Uterus (tissue), 3 donors: ENCODE measurements at regions not wholly inside any gene's neighbourhood (a gene's known extent, or its start where the extent isn't known, plus 50 kb on each side); places are given as distances from the start of the nearest gene placed in this dataset.
A peak's percentile ranks its signal among the peaks of the same experiment; 100 is the strongest.

ENCODE experiments used
- DNase-seq, 2 donors: peaks; one replicate each; pipeline ENCODE4 v3.0.0-alpha.2; 2019 to 2020
- H3K27ac ChIP-seq, 2 donors: fragments of 200-600 bp; sonication (generic); 1 replicate in 1 of 2; 2 replicates in 1 of 2; pipeline ENCODE4 v1.5.1; 2016 to 2018
- H3K27me3 ChIP-seq, 2 donors: fragments of 200-600 bp; sonication (generic); one replicate each; pipeline ENCODE4 v1.5.1; 2018 to 2019; ENCODE audit warnings: control low read depth in 1 of 2
- H3K36me3 ChIP-seq, 2 donors: fragments of 200-600 bp; sonication (generic); one replicate each; pipeline ENCODE4 v1.5.1; 2019; ENCODE audit warnings: control low read depth in 1 of 2
- H3K4me1 ChIP-seq, 2 donors: fragments of 200-600 bp; sonication (generic); one replicate each; pipeline ENCODE4 v1.5.1; 2018 to 2019; ENCODE audit warnings: control low read depth in 1 of 2
- H3K4me3 ChIP-seq, 2 donors: fragments of 200-600 bp; sonication (generic); 1 replicate in 1 of 2; 2 replicates in 1 of 2; pipeline ENCODE4 v1.5.1; 2018 to 2019; ENCODE audit warnings: mild to moderate bottlenecking in 1 of 2
- H3K9me3 ChIP-seq, 2 donors: fragments of 200-600 bp; sonication (generic); one replicate each; pipeline ENCODE4 v1.5.1; 2019; ENCODE audit warnings: control low read depth in 1 of 2
- POLR2A ChIP-seq, 2 donors: fragments of 450-650 bp; IDR thresholded peaks; one replicate each; pipeline ENCODE4 v1.6.1; 2016; ENCODE audit warnings: antibody characterized with exemption in 2 of 2, mild to moderate bottlenecking in 1 of 2, moderate library complexity in 1 of 2
- intact Hi-C: fragments of 100-400 bp; cut with DNase I; formaldehyde crosslinking; loops from one replicate; pipeline ENCODE4 v1.15.1; 2023; ENCODE audit warnings: low total_unique reads
- TF ChIP-seq, protein P1 (sequence below), 4 experiments: fragments of 200-600 bp in 2 of 4; fragments of 450-650 bp in 2 of 4; sonication (generic) in 2 of 4; IDR thresholded peaks; one replicate each; pipeline ENCODE4 v1.5.1; 2016 to 2019; ENCODE audit warnings: antibody characterized with exemption in 4 of 4, mild to moderate bottlenecking in 2 of 4, moderate library complexity in 1 of 4
- donor health status: DM: yes; HTN: yes; CAD: no.

DNA sequence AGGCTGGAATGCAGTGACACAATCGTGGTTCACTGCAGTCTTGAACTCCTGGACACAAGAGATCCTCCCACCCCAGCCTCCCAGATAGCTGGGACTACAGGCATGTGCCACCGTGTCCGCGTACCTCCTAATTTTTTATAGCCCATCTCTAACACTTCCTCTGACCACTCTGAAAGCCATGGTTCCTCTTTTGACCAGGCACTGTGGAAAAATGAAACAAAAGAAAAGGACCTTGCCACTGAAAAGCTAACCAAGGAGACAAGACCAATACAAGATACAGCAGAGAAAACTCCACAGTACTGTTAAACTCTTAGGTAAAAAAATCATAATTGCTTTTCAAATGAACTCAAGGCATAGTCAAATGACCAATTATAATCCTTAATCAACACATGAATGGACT, 233.3 kb downstream of the NEDD1 start:
- intact Hi-C loops = no loop called here

DNA sequence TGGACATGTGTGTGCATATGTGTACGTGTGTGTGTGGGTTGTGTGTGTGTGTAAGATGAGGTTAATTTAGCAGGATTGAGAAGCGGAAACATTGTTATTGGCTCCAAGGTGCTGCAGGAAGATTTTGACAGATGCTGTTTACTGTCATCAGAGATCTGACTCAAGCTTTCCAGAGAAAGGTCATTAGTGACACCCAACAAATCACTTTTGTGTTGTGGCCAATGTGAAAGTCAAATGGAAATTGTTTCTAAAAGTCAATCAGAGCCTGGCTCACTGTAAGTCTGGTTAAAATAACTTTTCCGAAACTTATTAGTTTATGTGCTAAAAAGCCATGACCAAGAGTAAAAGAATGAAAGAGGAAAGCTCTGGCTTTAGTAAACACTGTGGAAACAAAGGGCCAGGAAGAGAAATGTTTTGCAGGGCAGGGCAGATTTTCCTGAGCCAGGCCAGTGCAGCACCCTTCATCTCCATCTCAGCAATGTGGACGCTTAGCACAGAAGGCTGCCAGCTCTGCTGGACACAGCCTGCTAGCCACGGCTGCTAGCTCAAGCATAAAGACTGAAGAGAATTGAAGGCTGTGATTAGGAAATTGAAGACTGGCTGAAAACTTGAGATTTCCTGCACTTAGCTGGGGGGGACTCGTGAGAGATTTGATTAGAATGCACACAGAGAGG, 235.8 kb downstream of the NEDD1 start:
- intact Hi-C loops = no loop called here

More for the DNA sequence above, 233.3 kb downstream of the NEDD1 start:
- H3K36me3 ChIP-seq = no peaks in the 10 kb centered on the region
- no peaks in the 10 kb centered on the region for H3K9me3 ChIP-seq
- no peak overlapping the region for H3K4me3 ChIP-seq
- no peak overlapping the region for H3K27ac ChIP-seq
- no peak for TF ChIP-seq POLR2A (IDR thresholded peaks at IDR 0.05)
- TF ChIP-seq, protein P1, sequence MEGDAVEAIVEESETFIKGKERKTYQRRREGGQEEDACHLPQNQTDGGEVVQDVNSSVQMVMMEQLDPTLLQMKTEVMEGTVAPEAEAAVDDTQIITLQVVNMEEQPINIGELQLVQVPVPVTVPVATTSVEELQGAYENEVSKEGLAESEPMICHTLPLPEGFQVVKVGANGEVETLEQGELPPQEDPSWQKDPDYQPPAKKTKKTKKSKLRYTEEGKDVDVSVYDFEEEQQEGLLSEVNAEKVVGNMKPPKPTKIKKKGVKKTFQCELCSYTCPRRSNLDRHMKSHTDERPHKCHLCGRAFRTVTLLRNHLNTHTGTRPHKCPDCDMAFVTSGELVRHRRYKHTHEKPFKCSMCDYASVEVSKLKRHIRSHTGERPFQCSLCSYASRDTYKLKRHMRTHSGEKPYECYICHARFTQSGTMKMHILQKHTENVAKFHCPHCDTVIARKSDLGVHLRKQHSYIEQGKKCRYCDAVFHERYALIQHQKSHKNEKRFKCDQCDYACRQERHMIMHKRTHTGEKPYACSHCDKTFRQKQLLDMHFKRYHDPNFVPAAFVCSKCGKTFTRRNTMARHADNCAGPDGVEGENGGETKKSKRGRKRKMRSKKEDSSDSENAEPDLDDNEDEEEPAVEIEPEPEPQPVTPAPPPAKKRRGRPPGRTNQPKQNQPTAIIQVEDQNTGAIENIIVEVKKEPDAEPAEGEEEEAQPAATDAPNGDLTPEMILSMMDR (IDR thresholded peaks at IDR 0.05) = no peak
- no peaks in the 10 kb centered on the region for H3K4me1 ChIP-seq
- no peak for DNase-seq
- H3K27me3 ChIP-seq = no peaks in the 10 kb centered on the region

DNA sequence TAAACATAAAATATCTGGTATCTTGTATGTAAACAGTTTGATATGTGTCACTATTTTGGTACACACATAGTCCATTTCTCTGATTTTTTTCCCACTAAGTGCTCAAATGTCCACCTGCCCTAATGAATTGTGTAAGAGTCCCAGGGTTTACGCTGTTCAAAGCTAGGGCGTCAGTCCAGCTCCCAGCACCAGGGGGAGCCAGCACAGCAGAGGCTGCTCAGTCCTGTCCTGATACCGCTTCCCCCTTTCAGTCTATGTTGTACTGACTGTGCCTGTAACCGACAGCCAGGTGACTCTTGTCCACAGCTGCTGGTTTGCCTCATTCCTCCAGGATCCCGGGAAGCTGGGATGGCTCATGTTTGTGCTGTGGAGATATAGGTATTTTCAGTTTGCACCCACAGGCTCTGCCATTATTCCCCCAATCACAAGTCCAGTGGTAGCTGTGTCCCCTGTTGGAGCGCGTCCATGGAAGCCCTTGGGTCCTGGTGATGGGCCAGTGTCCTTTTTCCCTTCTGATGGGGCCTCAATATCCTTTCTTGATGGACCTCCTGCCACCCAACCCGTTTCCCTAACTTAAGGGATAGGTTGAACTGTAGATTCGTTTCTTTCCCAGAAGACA, 242.0 kb downstream of the NEDD1 start:
- no peaks in the 10 kb centered on the region for H3K9me3 ChIP-seq
- DNase-seq = no peak
- H3K27ac ChIP-seq = no peak overlapping the region
- no peak overlapping the region for H3K4me3 ChIP-seq
- no peaks in the 10 kb centered on the region for H3K4me1 ChIP-seq
- no peaks in the 10 kb centered on the region for H3K27me3 ChIP-seq
- no peaks in the 10 kb centered on the region for H3K36me3 ChIP-seq
- intact Hi-C loops = no loop called here
- TF ChIP-seq, protein P1 (IDR thresholded peaks at IDR 0.05) = peak in 1 of 4 experiments; percentile 6
- TF ChIP-seq POLR2A (IDR thresholded peaks at IDR 0.05) = no peak

More for the DNA sequence above, 235.8 kb downstream of the NEDD1 start:
- no peak overlapping the region for H3K4me3 ChIP-seq
- no peaks in the 10 kb centered on the region for H3K9me3 ChIP-seq
- H3K27me3 ChIP-seq = no peaks in the 10 kb centered on the region
- TF ChIP-seq, protein P1 (IDR thresholded peaks at IDR 0.05) = no peak
- TF ChIP-seq POLR2A (IDR thresholded peaks at IDR 0.05) = no peak
- no peaks in the 10 kb centered on the region for H3K36me3 ChIP-seq
- no peak overlapping the region for H3K27ac ChIP-seq
- no peaks in the 10 kb centered on the region for H3K4me1 ChIP-seq
- no peak for DNase-seq

DNA sequence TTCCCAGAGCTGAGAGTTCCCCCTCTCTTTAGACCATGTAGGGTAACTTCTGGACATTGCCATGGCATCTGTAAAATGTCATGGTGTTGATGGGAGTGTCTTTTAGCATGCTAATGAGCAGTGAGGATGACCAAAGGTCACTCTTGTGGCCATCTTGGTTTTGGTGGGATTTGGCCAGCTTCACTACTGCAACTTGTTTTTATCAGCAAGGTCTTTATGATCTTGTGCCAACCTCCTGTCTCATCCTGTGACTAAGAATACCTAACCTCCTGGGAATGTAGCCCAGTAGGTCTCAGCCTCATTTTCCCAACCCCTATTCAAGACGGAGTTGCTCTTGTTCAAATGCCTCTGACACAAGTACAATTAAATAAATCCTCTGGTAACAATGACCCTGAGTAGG, 244.4 kb downstream of the NEDD1 start:
- H3K27ac ChIP-seq = no peak overlapping the region
- H3K9me3 ChIP-seq = no peaks in the 10 kb centered on the region
- H3K4me3 ChIP-seq = no peak overlapping the region
- H3K36me3 ChIP-seq = no peaks in the 10 kb centered on the region
- no peaks in the 10 kb centered on the region for H3K27me3 ChIP-seq
- no peaks in the 10 kb centered on the region for H3K4me1 ChIP-seq
- no peak for TF ChIP-seq POLR2A (IDR thresholded peaks at IDR 0.05)
- TF ChIP-seq, protein P1 (IDR thresholded peaks at IDR 0.05) = no peak
- no peak for DNase-seq
- intact Hi-C loops = no loop called here

DNA sequence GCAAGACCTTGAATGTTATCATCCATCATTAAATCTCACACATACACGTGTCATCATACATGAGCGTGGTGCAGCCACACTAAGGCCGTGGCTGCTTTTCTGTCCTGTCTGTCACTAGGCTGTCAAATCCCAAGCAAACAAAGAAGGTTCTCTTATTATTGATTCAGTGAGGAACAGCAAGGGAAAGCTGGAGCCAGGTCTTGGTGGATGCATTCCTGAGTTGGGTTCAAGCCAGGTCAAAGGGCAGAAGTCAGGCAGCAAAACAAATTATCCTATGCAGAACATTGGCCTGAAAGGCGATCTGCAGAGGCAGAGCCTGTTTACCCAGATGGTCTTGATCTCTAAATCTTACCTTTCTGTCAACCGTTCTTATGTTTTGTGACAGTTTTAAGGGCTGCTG, 252.3 kb downstream of the NEDD1 start:
- Histone ChIP-seq H3K27me3 (no peaks in the 10 kb centered on the region), H3K27ac (no peak overlapping the region), H3K9me3 (no peaks in the 10 kb centered on the region), H3K4me3 (no peak overlapping the region), H3K36me3 (no peaks in the 10 kb centered on the region), H3K4me1 (no peaks in the 10 kb centered on the region)
- intact Hi-C loops = no loop called here
- DNase-seq = no peak
- no peak for TF ChIP-seq POLR2A (IDR thresholded peaks at IDR 0.05)
- TF ChIP-seq, protein P1 (IDR thresholded peaks at IDR 0.05) = no peak
